GM21723 (cell line): ENCODE measurements at regions not wholly inside any gene's neighbourhood (a gene's known extent, or its start where the extent isn't known, plus 50 kb on each side); places are given as distances from the start of the nearest gene placed in this dataset.

Source experiments
- ATAC-seq: cut with Tn5 transposase; IDR thresholded peaks from one replicate; pipeline ENCODE4 v1.9.1; 2021; ENCODE audit warnings: mild to moderate bottlenecking, moderate library complexity; ENCODE audit not compliant: unreplicated experiment

GRCh38 chr18:45119876-45120275, 439.2 kb downstream of the SETBP1 start:
- no peak for ATAC-seq

- no peak for ATAC-seq
Observed at GRCh38 chr18:45121146-45121545, 440.5 kb downstream of the SETBP1 start.

GRCh38 chr18:45122506-45122905, 441.8 kb downstream of the SETBP1 start:
- ATAC-seq: no peak

- no peak for ATAC-seq
Observed at GRCh38 chr18:45127405-45127804, 446.7 kb downstream of the SETBP1 start.

GRCh38 chr18:45133276-45133675, 452.6 kb downstream of the SETBP1 start:
- no peak for ATAC-seq

- ATAC-seq: no peak
Observed at GRCh38 chr18:45136381-45137086, 455.8 kb downstream of the SETBP1 start.

GRCh38 chr18:45137087-45137419, 456.4 kb downstream of the SETBP1 start:
- ATAC-seq: no peak

GRCh38 chr18:45139478-45139877, 458.8 kb downstream of the SETBP1 start:
- no peak for ATAC-seq

- no peak for ATAC-seq
Observed at GRCh38 chr18:45142868-45143267, 462.2 kb downstream of the SETBP1 start.

- no peak for ATAC-seq
Observed at GRCh38 chr18:45149712-45150111, 465.6 kb upstream of the SLC14A2 start.

- no peak for ATAC-seq
Observed at GRCh38 chr18:45151645-45152044, 463.6 kb upstream of the SLC14A2 start.

GRCh38 chr18:45155526-45155925, 459.8 kb upstream of the SLC14A2 start:
- no peak for ATAC-seq

- ATAC-seq: no peak
Observed at GRCh38 chr18:45156946-45157345, 458.3 kb upstream of the SLC14A2 start.

GRCh38 chr18:45157576-45157975, 457.7 kb upstream of the SLC14A2 start:
- no peak for ATAC-seq

GRCh38 chr18:45161850-45162249, 453.4 kb upstream of the SLC14A2 start:
- ATAC-seq: peak; percentile 84

GRCh38 chr18:45163871-45164270, 451.4 kb upstream of the SLC14A2 start:
- ATAC-seq: no peak

- no peak for ATAC-seq
Observed at GRCh38 chr18:45164551-45164950, 450.7 kb upstream of the SLC14A2 start.

- no peak for ATAC-seq
Observed at GRCh38 chr18:45165176-45165713, 450.0 kb upstream of the SLC14A2 start.

- ATAC-seq: no peak
Observed at GRCh38 chr18:45165871-45166270, 449.4 kb upstream of the SLC14A2 start.

- ATAC-seq: no peak
Observed at GRCh38 chr18:45166341-45166835, 448.9 kb upstream of the SLC14A2 start.

- ATAC-seq: no peak
Observed at GRCh38 chr18:45166836-45167551, 448.3 kb upstream of the SLC14A2 start.

- ATAC-seq: no peak
Observed at GRCh38 chr18:45167631-45168280, 447.5 kb upstream of the SLC14A2 start.
